ENCODE measurements at regions not wholly inside any gene's neighbourhood (a gene's known extent, or its start where the extent isn't known, plus 50 kb on each side); places are given as distances from the start of the nearest gene placed in this dataset.

GRCh38 chr21:38183961-38184360 lies 72.8 kb upstream of the KCNJ15 start:
- no peak overlapping the region for H3K4me3 ChIP-seq (ENCODE audit: low read depth, low read length)
- no peak for DNase-seq (ENCODE audit: low read depth, low spot score)
- no peak for TF ChIP-seq CTCF (IDR thresholded peaks at IDR 0.05; ENCODE audit: low read depth, low read length)
- in situ Hi-C loops (cut with HindIII; ENCODE audit: low sequenced_read_pairs) = no loop called here

DNA sequence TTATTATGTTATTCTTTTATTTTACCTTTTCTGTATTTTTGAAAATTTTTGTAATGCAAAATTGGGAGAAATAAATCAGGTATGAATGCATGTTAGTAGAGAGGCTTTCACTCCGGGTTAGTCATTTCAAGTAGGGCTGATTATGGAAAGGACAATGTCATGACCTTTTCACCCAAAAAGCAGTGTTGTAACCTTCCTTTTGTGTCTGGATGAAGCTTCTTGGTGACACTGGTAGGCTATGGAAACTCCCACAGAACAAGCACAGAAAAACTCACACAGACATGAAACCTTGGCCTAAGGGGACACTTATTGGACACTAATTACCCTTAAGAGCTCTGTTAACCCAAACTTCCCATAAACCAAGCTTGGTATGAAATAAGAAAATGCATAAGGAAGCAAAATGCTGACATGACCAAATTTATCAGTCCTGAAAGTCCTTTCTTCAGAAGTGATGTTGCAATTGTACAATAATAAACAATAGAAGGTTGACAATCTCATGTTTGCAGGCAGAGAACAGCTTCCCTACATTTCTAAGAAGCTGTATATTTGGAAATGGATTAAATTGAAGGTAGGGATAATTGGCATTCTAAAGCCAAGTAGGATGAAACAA lies 70.0 kb upstream of the KCNJ15 start:
- in situ Hi-C loops (cut with HindIII; ENCODE audit: low sequenced_read_pairs) = no loop called here

GRCh38 chr21:38188037-38188436 lies 68.8 kb upstream of the KCNJ15 start:
- no peak for TF ChIP-seq CTCF (IDR thresholded peaks at IDR 0.05; ENCODE audit: low read depth, low read length)
- H3K4me3 ChIP-seq (ENCODE audit: low read depth, low read length) = no peak overlapping the region
- no peak for DNase-seq (ENCODE audit: low read depth, low spot score)
- in situ Hi-C loops (cut with HindIII; ENCODE audit: low sequenced_read_pairs) = no loop called here

More for the DNA sequence above, 70.0 kb upstream of the KCNJ15 start:
- no peak overlapping the region for H3K4me3 ChIP-seq (ENCODE audit: low read depth, low read length)
- no peak for DNase-seq (ENCODE audit: low read depth, low spot score)
- no peak for TF ChIP-seq CTCF (IDR thresholded peaks at IDR 0.05; ENCODE audit: low read depth, low read length)

GRCh38 chr21:38196036-38196435 lies 60.8 kb upstream of the KCNJ15 start:
- no peak for DNase-seq (ENCODE audit: low read depth, low spot score)
- H3K4me3 ChIP-seq (ENCODE audit: low read depth, low read length) = no peak overlapping the region
- in situ Hi-C loops (cut with HindIII; ENCODE audit: low sequenced_read_pairs) = no loop called here
- TF ChIP-seq CTCF (IDR thresholded peaks at IDR 0.05; ENCODE audit: low read depth, low read length) = no peak

GRCh38 chr21:38202811-38203210 lies 54.0 kb upstream of the KCNJ15 start:
- in situ Hi-C loops (cut with HindIII; ENCODE audit: low sequenced_read_pairs) = no loop called here
- DNase-seq (ENCODE audit: low read depth, low spot score) = no peak
- no peak for TF ChIP-seq CTCF (IDR thresholded peaks at IDR 0.05; ENCODE audit: low read depth, low read length)
- H3K4me3 ChIP-seq (ENCODE audit: low read depth, low read length) = no peak overlapping the region

- H3K4me3 ChIP-seq (ENCODE audit: low read depth, low read length) = no peak overlapping the region
- in situ Hi-C loops (cut with HindIII; ENCODE audit: low sequenced_read_pairs) = no loop called here
- no peak for TF ChIP-seq CTCF (IDR thresholded peaks at IDR 0.05; ENCODE audit: low read depth, low read length)
- DNase-seq (ENCODE audit: low read depth, low spot score) = no peak
Measured at GRCh38 chr21:38203229-38203628, 53.6 kb upstream of the KCNJ15 start.

GRCh38 chr21:38205940-38206339 lies 50.9 kb upstream of the KCNJ15 start:
- no peak for TF ChIP-seq CTCF (IDR thresholded peaks at IDR 0.05; ENCODE audit: low read depth, low read length)
- in situ Hi-C loops (cut with HindIII; ENCODE audit: low sequenced_read_pairs) = no loop called here
- DNase-seq (ENCODE audit: low read depth, low spot score) = no peak
- H3K4me3 ChIP-seq (ENCODE audit: low read depth, low read length) = no peak overlapping the region

All from astrocyte of the spinal cord (primary cell).